ENCODE measurements at regions not wholly inside any gene's neighbourhood (a gene's known extent, or its start where the extent isn't known, plus 50 kb on each side); places are given as distances from the start of the nearest gene placed in this dataset.

DNA sequence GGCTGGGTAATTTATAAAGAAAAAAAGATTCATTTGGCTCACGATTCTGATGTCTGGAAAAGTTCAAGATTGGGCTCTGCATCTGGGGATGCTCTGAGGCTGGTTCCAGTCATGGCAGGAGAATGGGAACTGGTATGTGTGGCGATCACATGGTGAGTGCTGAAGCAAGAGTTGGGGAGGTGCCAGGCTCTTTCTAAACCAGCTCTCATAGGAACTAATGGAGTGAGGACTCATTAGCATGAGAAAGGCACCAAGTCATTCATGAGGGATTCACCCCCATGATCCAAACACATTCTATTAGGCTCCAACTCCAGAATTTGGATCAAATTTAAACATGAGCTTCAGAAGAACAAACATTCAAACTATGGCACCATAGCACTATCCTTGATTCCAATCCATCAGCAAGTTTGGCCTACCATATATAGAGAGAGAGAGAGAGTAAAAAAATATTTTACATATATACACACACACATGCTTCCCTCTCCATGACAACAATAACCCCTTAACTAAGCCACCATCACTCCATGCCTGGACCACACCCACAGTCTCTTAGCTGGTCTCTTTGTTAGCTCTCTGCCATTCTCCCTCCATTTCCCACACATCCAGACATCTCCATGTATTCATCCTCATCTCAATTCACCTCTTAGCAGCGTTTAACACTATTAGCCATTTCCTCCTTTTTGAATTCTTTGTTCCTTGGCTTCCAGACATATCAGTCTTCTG, 57.9 kb downstream of the NPY start:
- DNase-seq (ENCODE audit: insufficient read length, low spot score) (no peak), FAIRE-seq (no peak)

DNA sequence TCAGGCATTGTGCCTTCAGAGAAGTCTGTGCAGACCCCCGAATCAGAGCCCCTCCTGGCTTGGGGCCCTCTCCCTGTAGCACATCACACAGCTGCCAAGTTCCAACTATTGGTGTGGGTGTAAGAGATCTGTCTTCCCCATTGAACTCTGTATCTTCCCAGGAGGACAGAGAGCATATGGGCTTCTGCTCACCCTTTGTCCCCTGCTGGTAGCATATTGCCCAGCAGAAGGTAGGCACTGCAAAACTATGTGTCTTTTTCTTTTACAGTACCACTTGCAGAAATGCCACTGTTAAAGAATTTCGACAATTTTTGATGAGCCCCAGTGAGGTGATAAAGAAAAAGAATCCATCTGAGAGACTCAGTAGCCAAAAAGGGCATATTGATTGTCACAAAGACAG, 59.6 kb downstream of the NPY start:
- DNase-seq (ENCODE audit: insufficient read length, low spot score) (no peak), FAIRE-seq (no peak)

- FAIRE-seq (no peak), DNase-seq (ENCODE audit: insufficient read length, low spot score) (no peak)
These were observed 62.1 kb downstream of the NPY start for GRCh38 chr7:24346129-24346528.

DNA sequence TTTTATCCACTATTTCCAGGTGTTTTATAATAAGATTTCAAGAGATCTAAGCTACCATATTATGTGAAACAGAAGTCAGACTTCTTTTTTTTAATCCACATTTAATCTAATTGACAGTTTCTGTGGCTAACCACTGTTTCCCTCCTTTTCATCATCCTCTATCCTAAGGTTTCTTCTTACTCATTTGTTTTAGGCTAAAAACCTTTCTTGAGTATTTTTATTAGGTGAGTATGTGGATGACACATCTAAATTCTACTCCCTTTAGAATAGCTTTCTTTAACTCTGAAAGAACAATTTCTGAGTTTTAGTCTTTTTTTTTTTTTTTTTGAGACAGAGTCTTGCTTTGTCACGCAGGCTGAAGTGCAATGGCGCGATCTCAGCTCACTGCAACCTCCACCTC, 62.7 kb downstream of the NPY start:
- no peak for FAIRE-seq
- no peak for DNase-seq (ENCODE audit: insufficient read length, low spot score)

- peak; percentile 31 for FAIRE-seq
- DNase-seq (ENCODE audit: insufficient read length, low spot score) = no peak
These were observed 65.3 kb downstream of the NPY start for GRCh38 chr7:24349339-24349738.

- DNase-seq (ENCODE audit: insufficient read length, low spot score) (no peak), FAIRE-seq (no peak)
These were observed 70.5 kb downstream of the NPY start for GRCh38 chr7:24354456-24354855.

GRCh38 chr7:24356718-24357386, 72.9 kb downstream of the NPY start:
- FAIRE-seq = no peak
- DNase-seq (ENCODE audit: insufficient read length, low spot score) = no peak

GRCh38 chr7:24361001-24361400, 77.0 kb downstream of the NPY start:
- DNase-seq (ENCODE audit: insufficient read length, low spot score) = no peak
- FAIRE-seq = no peak

GRCh38 chr7:24365606-24366005, 81.6 kb downstream of the NPY start:
- FAIRE-seq = no peak
- no peak for DNase-seq (ENCODE audit: insufficient read length, low spot score)

DNA sequence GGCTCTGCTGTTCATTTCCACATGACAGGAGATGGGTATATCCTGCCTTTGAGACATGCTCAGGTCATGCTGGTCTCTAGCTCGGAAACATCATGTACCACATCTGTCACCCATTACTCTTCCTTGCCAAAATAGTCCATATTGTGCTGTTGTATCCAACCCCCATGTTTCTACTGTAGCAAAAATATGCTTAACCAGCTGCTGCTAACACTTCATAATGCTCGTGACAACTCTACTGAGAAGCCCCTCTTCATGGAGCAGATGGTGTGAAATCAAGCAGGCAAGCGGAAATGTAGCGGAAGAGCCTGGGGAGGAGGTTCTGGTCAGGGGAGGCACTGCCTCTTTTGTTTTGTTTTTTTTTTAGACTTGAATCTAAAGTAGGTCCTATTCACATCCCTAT, 82.9 kb downstream of the NPY start:
- no peak for DNase-seq (ENCODE audit: insufficient read length, low spot score)
- FAIRE-seq = no peak

GRCh38 chr7:24368161-24368560, 84.2 kb downstream of the NPY start:
- FAIRE-seq (no peak), DNase-seq (ENCODE audit: insufficient read length, low spot score) (no peak)

- no peak for DNase-seq (ENCODE audit: insufficient read length, low spot score)
These were observed 86.6 kb downstream of the NPY start for GRCh38 chr7:24370541-24370940.

GRCh38 chr7:24372961-24373955, 89.3 kb downstream of the NPY start:
- DNase-seq (ENCODE audit: insufficient read length, low spot score) (no peak), FAIRE-seq (no peak)

More at GRCh38 chr7:24370541-24370940, 86.6 kb downstream of the NPY start:
- no peak for FAIRE-seq

- no peak for FAIRE-seq
- DNase-seq (ENCODE audit: insufficient read length, low spot score) = peak; percentile 62
These were observed 95.1 kb downstream of the NPY start for GRCh38 chr7:24378871-24379616.

DNA sequence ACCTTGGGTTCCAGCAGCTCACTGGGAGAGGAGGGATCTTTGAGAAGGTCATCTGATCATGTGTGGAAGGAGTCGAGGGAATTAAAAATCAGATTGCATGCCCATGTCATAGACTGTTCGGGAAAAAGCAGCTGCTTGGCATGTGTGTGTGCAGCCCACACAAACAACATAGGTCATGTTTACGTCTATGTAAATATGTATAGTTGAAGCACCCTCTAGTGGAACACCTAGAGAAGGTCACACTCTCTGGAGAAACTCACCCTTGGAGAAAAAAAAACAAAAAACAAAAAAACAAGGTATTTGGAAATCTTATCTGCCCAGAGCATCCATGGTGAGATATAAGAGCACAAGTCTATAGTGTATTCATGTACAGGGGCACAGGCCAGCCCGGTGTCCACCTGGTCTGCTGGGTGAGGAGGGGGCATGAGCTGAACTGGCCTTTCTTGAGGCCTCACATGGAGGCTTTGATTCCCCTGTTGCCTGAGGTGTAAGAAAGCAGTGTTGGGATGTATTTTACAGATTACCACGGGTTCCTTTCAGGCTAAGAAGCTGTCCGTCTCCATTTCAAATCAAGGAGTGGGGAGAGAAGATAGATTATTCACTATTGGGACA, 98.0 kb downstream of the NPY start:
- DNase-seq (ENCODE audit: insufficient read length, low spot score) (peak; percentile 51), FAIRE-seq (no peak)

GRCh38 chr7:24383055-24383454, 99.1 kb downstream of the NPY start:
- FAIRE-seq (no peak), DNase-seq (ENCODE audit: insufficient read length, low spot score) (no peak)

DNA sequence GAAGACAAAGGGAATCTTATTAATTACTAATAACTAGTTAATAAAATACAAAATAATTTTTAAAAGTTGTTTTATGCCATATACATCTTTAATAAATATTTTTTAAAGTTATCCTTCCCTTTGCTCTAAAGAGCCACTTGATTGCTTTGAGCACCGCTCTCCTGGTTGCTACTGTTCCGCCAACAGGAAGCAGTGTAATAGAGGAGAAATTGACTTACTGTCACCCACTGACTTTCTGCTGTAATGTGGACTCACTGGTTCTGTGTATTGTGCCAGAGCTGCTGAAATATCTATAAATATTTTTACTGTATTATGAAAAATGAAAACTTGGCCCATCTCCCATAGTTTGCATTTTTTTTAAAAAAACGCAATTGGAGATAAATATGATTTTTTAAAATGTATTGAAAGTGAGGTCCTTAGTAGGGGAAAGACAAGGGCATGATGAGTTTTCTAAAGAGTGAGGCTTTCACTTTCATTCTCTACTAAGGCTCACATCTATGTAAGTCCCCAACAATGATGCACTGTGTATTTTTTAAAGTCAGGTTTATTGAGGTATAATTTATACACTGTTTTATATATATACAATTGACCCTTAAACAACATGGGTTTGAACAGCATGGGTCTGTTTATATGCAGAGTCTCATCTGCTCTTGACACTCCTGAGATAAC, 100.5 kb downstream of the NPY start:
- DNase-seq (ENCODE audit: insufficient read length, low spot score) (no peak), FAIRE-seq (no peak)

- FAIRE-seq = no peak
- no peak for DNase-seq (ENCODE audit: insufficient read length, low spot score)
These were observed 104.2 kb downstream of the NPY start for GRCh38 chr7:24388212-24388611.

DNA sequence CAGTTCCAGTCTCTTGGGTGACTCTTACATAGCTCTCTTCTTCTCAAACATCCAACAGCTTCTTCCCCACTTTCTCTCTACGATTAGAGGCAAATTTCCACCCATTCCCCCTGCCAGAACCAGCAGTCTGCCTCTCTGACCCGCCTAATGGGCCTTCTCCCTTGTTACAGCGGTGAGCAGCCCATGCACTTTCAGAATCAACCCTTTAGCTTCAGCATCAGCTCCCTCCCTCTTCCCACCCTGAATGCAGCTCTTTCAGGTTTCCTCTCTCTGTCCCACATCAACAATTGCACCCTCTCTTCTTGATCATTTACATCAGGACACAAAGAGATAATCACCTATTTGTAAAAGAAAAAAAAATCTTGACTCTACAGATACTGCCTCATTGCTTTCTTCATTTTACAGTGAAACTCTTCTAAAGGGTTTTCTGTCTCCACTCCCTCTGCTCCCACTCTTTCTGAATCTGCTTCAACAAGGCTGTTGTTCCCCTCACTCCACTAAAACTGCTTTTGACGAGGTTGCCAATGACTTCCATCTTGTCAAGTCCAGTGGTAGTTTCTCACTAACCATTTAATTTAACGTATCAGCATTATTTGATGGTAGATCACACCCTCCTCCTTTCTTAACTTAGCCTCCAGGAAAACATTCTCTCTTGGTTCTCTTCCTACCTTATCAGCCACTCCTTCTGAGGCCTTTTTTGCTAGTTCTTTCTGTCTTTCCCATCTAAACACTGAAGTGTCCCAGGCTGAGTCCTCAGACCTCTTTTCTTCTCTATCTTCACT, 106.6 kb downstream of the NPY start:
- FAIRE-seq (no peak), DNase-seq (ENCODE audit: insufficient read length, low spot score) (no peak)

All from HTR-8/SVneo (cell line).